H1 (cell line): ENCODE measurements at regions not wholly inside any gene's neighbourhood (a gene's known extent, or its start where the extent isn't known, plus 50 kb on each side); places are given as distances from the start of the nearest gene placed in this dataset.

ENCODE experiments used
- JUND ChIP-seq: IDR thresholded peaks from 2 replicates; pipeline ENCODE4 v1.6.1; 2011; ENCODE audit warnings: mild to moderate bottlenecking, improper control_type of control experiment, low read length
- TAF1 ChIP-seq: IDR thresholded peaks from 2 replicates; pipeline ENCODE4 v1.6.1; 2011; ENCODE audit warnings: mild to moderate bottlenecking, low read depth, low read length
- TBP ChIP-seq: IDR thresholded peaks from 2 replicates; pipeline ENCODE4 v1.6.1; 2011; ENCODE audit warnings: low read depth, low read length, improper control_type of control experiment
- TF ChIP-seq, protein P1 (sequence below): IDR thresholded peaks from 2 replicates; pipeline ENCODE4 v1.6.1; 2012; ENCODE audit warnings: inconsistent platforms

DNA sequence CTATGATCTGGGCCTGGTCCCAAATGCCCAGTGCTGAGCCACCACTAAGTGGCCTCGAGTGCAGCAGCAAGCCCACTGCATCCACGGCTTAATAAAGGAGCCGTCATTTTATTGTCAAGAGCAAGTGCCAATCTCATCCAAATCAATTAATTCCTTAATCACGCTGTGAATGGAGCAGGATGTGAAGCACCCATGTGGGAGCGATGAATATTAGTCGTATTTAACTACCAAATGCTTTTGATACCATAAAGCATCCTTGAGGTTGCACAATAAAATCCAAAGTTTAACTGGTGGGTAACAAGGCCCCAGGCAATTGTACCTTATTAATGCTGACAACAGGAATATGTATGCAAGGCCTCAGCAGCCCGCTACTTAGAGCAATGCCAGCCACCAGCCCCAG lies 226.0 kb upstream of the C16orf82 start (continued):
- TF ChIP-seq TAF1 (no peak), JUND (no peak), TBP (no peak)
- TF ChIP-seq, protein P1, sequence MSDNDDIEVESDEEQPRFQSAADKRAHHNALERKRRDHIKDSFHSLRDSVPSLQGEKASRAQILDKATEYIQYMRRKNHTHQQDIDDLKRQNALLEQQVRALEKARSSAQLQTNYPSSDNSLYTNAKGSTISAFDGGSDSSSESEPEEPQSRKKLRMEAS = no peak
- TF ChIP-seq, all 59 proteins: peak for 0
